Activated CD8-positive, alpha-beta memory T cell treated with anti-CD3 and anti-CD28 coated beads, Interleukin-2, amount 10 ng/mL, durations not matched to agents 7 days and 5 days (primary cell): ENCODE measurements at regions not wholly inside any gene's neighbourhood (a gene's known extent, or its start where the extent isn't known, plus 50 kb on each side); places are given as distances from the start of the nearest gene placed in this dataset.

Experiments used
- ATAC-seq: fragments of 150-1000 bp; cut with Tn5 transposase; one replicate; pipeline ENCODE4 v1.10.0; 2021; ENCODE audit warnings: moderate library complexity
- CTCF ChIA-PET: fragments of 350-600 bp; sonication (Branson Sonifier 250); formaldehyde crosslinking; loops from one replicate; lab custom pipeline; 2021; ENCODE audit warnings: antibody characterized with exemption; lab: Charles Lee
- DNase-seq: peaks from one replicate; pipeline ENCODE4 v3.0.0-alpha.2; 2020
- H3K27ac Mint-ChIP-seq: one replicate; pipeline ENCODE4 v1.8.0; 2021; ENCODE audit warnings: mild to moderate bottlenecking, mixed read lengths
- H3K27me3 Mint-ChIP-seq: one replicate; pipeline ENCODE4 v1.8.0; 2021; ENCODE audit warnings: mixed read lengths
- H3K36me3 Mint-ChIP-seq: one replicate; pipeline ENCODE4 v1.8.0; 2021; ENCODE audit warnings: mild to moderate bottlenecking, mixed read lengths
- H3K4me1 Mint-ChIP-seq: one replicate; pipeline ENCODE4 v1.8.0; 2021; ENCODE audit warnings: mixed read lengths
- H3K4me3 Mint-ChIP-seq: one replicate; pipeline ENCODE4 v1.8.0; 2021; ENCODE audit warnings: mild to moderate bottlenecking, moderate library complexity, mixed read lengths
- H3K9me3 Mint-ChIP-seq: one replicate; pipeline ENCODE4 v1.8.0; 2022; ENCODE audit warnings: low read depth, mixed read lengths

DNA sequence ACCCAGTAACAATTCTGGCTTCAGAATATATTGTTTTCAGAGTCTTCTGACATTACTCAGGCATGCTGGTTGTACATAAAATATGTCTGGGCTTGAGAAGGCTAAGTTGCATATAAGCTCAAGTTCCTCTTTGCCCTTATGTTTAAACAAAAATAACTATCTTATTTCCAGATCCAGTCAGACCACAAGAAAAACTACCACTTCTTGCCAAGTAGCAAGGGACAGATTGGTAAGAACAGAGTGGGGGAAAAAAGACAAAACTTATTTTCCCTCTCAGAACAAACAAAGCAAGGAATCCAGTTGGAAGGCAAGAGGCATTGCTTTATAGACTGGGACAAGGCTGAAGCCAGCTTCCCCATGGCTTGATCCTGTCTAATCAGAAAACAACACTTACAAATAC, 1036.7 kb upstream of the CELF4 start:
- Mint-ChIP-seq H3K4me3 (no peak overlapping the region), H3K27ac (no peak overlapping the region), H3K27me3 (no peaks in the 10 kb centered on the region), H3K36me3 (no peaks in the 10 kb centered on the region), H3K4me1 (no peaks in the 10 kb centered on the region), H3K9me3 (peaks cover 7% of the 10 kb centered on the region)
- CTCF ChIA-PET = no interaction called here
- DNase-seq (no peak), ATAC-seq (no peak)

DNA sequence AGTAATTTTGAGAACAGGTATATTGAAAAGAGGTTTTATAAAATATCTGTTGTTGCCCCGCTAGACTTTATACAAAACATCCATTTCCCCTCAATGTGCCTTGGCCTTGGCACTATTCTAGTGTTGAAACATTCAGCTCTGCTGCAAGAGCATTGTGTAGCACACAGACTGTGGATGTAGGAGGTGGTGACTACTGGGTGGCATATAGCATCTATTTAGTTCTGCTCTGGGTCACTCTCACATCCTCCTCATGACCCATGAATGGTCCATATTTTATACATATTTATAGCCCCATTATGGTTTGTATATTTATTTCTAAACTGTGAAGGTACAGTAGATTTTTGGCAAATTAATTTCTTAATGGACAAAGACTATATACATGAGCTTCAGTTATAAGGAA, 1022.0 kb upstream of the CELF4 start:
- Mint-ChIP-seq H3K4me3 (no peak overlapping the region), H3K27ac (no peak overlapping the region), H3K4me1 (no peaks in the 10 kb centered on the region), H3K36me3 (no peaks in the 10 kb centered on the region), H3K9me3 (peaks cover 2% of the 10 kb centered on the region), H3K27me3 (no peaks in the 10 kb centered on the region)
- ATAC-seq (no peak), DNase-seq (no peak)
- CTCF ChIA-PET = no interaction called here

DNA sequence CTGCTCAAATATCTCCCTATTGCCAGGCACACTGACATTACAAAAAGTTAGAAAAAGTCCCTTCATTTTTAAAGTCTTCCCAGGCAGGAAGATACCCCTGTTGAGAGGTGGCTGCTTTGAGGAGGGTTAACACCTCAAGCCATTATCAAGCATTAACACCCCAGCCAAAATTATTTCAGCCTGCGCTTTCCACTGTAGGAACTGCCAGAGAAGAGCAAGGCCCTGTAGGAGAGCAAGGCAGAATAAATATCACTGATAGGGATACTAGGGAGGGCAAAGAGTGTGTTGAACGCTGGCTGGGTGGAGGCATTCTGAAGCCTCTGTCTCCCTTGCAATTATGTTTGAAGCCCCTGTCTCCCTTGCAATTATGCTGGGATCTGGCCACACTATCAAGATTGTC, 1020.7 kb upstream of the CELF4 start:
- H3K4me1 Mint-ChIP-seq = no peaks in the 10 kb centered on the region
- no peak overlapping the region for H3K27ac Mint-ChIP-seq
- ATAC-seq (no peak), DNase-seq (no peak)
- no peaks in the 10 kb centered on the region for H3K27me3 Mint-ChIP-seq
- H3K9me3 Mint-ChIP-seq = peaks cover 2% of the 10 kb centered on the region
- no peaks in the 10 kb centered on the region for H3K36me3 Mint-ChIP-seq
- H3K4me3 Mint-ChIP-seq = no peak overlapping the region
- CTCF ChIA-PET = no interaction called here

DNA sequence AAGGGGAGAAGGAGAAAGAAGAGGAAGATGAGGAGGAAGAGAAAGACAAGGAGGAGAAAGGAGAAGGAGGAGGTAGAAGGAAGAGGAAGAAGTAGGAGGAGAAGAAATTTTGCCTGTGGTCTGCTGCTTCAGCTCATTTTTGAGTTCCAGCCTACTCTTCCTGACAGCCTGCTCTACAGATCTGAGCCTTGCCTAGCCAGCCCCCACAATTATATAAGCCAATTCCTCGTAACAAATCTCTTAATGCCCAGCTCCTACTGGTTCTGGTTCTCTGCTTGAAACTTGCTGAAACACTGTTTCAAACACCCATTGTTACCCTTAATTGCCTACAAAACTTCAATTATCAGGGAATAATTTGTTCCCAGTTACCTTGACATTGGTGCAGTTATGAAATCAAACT, 1014.2 kb upstream of the CELF4 start:
- no peaks in the 10 kb centered on the region for H3K4me1 Mint-ChIP-seq
- no peak for ATAC-seq
- no peak overlapping the region for H3K27ac Mint-ChIP-seq
- peaks cover 2% of the 10 kb centered on the region for H3K9me3 Mint-ChIP-seq
- H3K36me3 Mint-ChIP-seq = no peaks in the 10 kb centered on the region
- CTCF ChIA-PET = no interaction called here
- no peak for DNase-seq
- H3K27me3 Mint-ChIP-seq = no peaks in the 10 kb centered on the region
- no peak overlapping the region for H3K4me3 Mint-ChIP-seq

DNA sequence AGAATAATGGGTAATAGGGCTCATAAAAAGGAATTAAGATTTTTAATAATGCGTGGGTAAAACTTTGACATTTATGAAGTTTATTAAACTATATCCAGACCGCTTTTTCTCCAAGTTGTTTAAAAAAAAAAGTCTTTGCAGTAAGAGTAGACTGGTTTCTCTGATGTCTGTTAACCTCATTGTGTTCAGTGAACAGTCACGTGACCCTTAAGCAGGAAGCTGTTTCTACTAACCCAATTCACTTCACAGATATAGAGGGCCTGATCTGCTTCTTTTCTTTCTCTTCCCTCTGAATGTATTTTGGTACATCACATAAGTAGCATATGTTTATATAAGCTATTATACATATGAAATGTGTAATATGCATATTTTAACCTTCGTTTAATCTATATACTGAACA, 1011.3 kb upstream of the CELF4 start:
- no peak overlapping the region for H3K4me3 Mint-ChIP-seq
- ATAC-seq (no peak), DNase-seq (no peak)
- H3K9me3 Mint-ChIP-seq = peaks cover 2% of the 10 kb centered on the region
- no peaks in the 10 kb centered on the region for H3K27me3 Mint-ChIP-seq
- H3K36me3 Mint-ChIP-seq = no peaks in the 10 kb centered on the region
- H3K27ac Mint-ChIP-seq = no peak overlapping the region
- CTCF ChIA-PET = no interaction called here
- no peaks in the 10 kb centered on the region for H3K4me1 Mint-ChIP-seq

DNA sequence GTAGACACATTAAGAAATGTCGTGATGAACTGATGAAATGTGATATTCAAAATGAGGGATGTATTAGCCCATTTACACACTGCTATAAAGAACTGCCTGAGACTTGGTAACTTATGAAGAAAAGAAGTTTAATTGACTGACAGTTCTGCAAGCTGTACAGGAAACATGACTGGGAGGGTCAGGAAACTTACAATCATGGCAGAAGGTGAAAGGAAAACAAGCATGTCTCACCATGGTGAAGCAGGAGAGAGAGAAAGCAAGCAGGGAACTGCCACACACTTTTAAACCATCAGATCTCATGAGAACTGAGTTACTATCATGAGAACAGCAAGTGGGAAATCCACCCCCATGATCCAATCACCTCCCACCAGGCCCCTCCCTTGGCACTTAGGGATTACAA, 1010.8 kb upstream of the CELF4 start:
- peaks cover 2% of the 10 kb centered on the region for H3K9me3 Mint-ChIP-seq
- no peaks in the 10 kb centered on the region for H3K36me3 Mint-ChIP-seq
- no peak overlapping the region for H3K27ac Mint-ChIP-seq
- ATAC-seq = no peak
- no peak for DNase-seq
- CTCF ChIA-PET = no interaction called here
- H3K4me1 Mint-ChIP-seq = no peaks in the 10 kb centered on the region
- no peak overlapping the region for H3K4me3 Mint-ChIP-seq
- H3K27me3 Mint-ChIP-seq = no peaks in the 10 kb centered on the region

DNA sequence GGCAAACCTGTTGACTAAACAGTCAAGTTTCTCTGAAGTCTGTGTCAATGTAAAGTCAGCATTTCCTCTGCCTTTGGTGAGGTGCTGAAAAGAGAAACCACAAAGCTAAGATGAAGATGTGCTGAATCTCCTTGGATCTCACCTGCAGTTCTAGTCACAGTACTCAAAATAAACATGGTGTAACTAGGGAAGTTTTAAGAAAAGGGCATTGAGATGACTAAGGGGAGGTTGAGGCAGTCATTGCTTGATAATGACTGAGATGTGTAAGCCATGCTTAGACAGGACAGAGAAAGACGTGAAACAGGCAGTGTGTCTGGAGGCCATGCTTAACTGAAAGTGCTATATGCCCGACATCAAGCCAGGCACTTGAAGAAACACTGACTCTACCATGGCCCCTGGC, 1010.0 kb upstream of the CELF4 start:
- no peak for DNase-seq
- ATAC-seq = no peak
- Mint-ChIP-seq H3K4me1 (no peaks in the 10 kb centered on the region), H3K4me3 (no peak overlapping the region), H3K36me3 (no peaks in the 10 kb centered on the region), H3K27me3 (no peaks in the 10 kb centered on the region), H3K9me3 (peaks cover 2% of the 10 kb centered on the region), H3K27ac (no peak overlapping the region)
- CTCF ChIA-PET = no interaction called here

DNA sequence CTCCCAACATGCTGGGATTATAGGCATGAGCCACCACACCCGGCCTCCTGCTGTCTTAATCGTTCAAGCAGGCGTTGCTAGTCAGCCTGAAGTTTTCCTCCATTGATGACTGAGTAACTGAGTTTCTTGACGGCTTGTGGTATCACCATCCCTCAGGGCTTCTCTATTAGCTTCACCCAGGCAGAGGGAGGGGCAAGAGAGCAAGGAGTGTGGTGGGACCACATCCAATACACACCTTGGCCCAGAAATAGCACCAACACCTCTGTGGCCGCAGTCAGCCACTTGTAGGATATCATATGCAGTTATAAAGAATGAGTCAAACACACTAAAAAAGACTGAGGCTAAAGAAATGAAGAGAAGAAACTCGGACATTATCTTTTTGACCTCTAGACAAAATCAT, 1009.4 kb upstream of the CELF4 start:
- DNase-seq = no peak
- no peak overlapping the region for H3K4me3 Mint-ChIP-seq
- CTCF ChIA-PET = no interaction called here
- no peaks in the 10 kb centered on the region for H3K4me1 Mint-ChIP-seq
- H3K27ac Mint-ChIP-seq = no peak overlapping the region
- no peaks in the 10 kb centered on the region for H3K27me3 Mint-ChIP-seq
- no peaks in the 10 kb centered on the region for H3K36me3 Mint-ChIP-seq
- no peak for ATAC-seq
- H3K9me3 Mint-ChIP-seq = peaks cover 2% of the 10 kb centered on the region

DNA sequence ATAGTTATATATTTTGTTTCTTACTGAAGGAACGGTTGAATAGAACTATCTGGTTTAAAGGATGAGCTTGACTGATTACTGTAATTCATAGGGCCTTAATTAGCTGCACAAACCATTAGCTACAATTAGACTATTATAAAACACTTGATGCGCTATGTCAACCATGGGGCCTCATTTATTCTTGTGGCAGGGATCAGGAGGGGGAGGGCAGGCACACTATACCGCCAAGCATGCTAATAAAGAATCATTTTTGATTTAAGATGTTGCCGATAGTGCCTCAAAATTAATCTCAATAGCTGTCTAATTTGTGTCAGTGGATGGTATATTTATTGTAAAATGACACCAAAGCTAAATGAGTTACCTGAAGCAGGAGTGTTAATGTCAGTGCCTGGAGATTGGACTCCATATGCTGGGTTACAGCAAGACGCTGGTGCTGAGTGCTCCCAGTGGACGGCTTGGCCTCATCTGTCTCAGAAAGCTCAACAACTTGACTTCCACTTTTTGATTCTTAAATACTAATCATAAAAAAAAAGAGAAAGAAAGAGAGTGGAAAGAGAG, 1007.0 kb upstream of the CELF4 start:
- no peak for DNase-seq
- no peaks in the 10 kb centered on the region for H3K36me3 Mint-ChIP-seq

DNA sequence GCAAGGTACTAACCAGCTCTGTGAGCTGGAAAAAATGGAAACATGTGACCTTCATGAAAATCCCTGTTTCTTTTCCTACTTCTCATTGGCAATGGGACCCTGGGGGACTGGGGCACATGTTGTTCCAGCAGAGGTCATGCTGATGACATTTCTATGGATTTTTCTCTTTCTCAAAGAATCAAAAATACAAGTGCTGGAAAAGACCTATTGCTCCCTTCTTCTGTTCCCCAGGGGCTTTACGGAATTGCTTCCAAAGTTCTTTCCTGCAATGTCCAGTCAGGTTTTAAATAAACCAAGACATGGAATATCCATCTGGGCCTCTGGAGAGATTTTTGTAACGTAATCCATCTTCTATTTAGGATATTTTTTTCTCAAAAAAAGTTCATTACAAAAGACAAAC, 1006.1 kb upstream of the CELF4 start:
- Mint-ChIP-seq H3K27me3 (no peaks in the 10 kb centered on the region), H3K9me3 (peaks cover 5% of the 10 kb centered on the region), H3K36me3 (no peaks in the 10 kb centered on the region), H3K27ac (no peak overlapping the region), H3K4me1 (no peaks in the 10 kb centered on the region), H3K4me3 (no peak overlapping the region)
- DNase-seq = no peak
- CTCF ChIA-PET = no interaction called here
- no peak for ATAC-seq

More for the DNA sequence above, 1007.0 kb upstream of the CELF4 start:
- Mint-ChIP-seq H3K4me3 (no peak overlapping the region), H3K27ac (no peak overlapping the region), H3K4me1 (no peaks in the 10 kb centered on the region), H3K27me3 (no peaks in the 10 kb centered on the region), H3K9me3 (peaks cover 2% of the 10 kb centered on the region)
- ATAC-seq = no peak
- CTCF ChIA-PET = no interaction called here

DNA sequence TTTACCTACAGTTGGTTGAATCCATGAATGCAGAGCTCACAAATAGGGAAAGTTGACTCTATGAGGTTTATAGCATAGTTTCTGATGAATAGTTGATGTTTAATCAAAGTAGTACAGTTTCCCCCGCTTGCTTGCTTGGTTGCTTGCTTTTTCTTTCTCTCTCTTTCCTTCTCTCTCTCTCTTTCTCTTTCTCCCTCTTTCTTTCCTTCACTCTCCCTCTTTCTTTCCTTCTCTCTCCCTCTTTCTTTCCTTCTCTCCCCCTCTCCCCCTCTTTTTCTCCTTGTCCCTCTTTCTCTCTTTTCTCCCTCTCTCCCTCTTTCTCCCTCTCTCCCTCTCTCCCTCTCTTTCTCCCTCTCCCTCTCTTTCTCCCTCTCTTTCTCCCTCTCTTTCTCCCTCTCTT, 999.9 kb upstream of the CELF4 start:
- ATAC-seq = no peak
- no peak overlapping the region for H3K4me3 Mint-ChIP-seq
- H3K27me3 Mint-ChIP-seq = no peaks in the 10 kb centered on the region
- no peaks in the 10 kb centered on the region for H3K36me3 Mint-ChIP-seq
- DNase-seq = no peak
- CTCF ChIA-PET = no interaction called here
- no peak overlapping the region for H3K27ac Mint-ChIP-seq
- peaks cover 6% of the 10 kb centered on the region for H3K9me3 Mint-ChIP-seq
- no peaks in the 10 kb centered on the region for H3K4me1 Mint-ChIP-seq

DNA sequence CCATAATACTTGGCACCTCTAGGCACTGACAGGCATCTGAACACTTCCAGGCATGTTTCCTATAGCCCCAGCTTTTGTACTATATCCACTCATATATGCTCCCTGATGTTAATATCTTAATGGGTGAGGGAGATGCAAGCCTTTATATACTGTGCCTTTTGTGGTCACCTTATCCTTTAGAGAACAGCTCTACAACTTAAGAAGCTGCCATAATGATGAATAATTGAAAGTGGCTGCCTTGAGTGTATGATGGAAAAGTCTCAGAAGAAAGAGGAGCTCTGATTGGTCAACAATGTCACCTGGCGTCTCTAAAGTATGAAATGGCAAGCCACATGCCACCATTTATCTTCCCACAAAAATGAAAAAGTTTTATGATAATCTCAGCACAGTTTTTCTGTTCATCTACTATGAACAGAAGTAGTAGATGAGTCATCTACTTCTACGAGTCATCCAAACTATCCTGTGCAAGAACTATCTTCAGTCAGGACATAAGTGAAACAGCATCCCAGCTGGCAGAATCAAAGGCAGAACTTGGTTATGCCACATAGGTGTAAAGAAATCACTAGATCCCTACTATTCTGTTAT, 997.9 kb upstream of the CELF4 start:
- DNase-seq (no peak), ATAC-seq (no peak)
- Mint-ChIP-seq H3K36me3 (no peaks in the 10 kb centered on the region), H3K4me3 (no peak overlapping the region), H3K4me1 (no peaks in the 10 kb centered on the region), H3K27me3 (no peaks in the 10 kb centered on the region), H3K9me3 (peaks cover 6% of the 10 kb centered on the region), H3K27ac (no peak overlapping the region)
- CTCF ChIA-PET = no interaction called here

DNA sequence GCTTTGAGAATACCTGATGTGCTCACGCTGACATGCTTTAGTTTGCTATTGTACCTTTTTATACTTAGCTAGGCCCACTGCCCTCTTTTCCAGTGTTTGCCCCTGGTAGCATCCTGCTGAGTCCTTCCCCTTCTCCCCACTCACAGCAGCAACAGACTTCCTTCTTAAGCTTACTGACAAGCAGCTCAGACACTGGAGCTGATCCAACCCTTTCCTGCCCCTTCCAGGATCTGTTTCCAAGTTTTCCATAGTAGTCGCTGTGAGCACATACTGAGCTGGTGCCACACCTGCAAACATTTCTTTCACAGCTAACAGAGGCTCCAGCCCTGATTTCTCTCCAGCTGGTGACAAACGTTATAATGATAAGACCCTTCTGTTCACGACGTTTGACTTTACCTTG, 991.4 kb upstream of the CELF4 start:
- H3K4me3 Mint-ChIP-seq = no peak overlapping the region
- no peaks in the 10 kb centered on the region for H3K27me3 Mint-ChIP-seq
- H3K27ac Mint-ChIP-seq = no peak overlapping the region
- no peaks in the 10 kb centered on the region for H3K4me1 Mint-ChIP-seq
- H3K9me3 Mint-ChIP-seq = peaks cover 8% of the 10 kb centered on the region
- ATAC-seq (no peak), DNase-seq (no peak)
- CTCF ChIA-PET = no interaction called here
- H3K36me3 Mint-ChIP-seq = no peaks in the 10 kb centered on the region

DNA sequence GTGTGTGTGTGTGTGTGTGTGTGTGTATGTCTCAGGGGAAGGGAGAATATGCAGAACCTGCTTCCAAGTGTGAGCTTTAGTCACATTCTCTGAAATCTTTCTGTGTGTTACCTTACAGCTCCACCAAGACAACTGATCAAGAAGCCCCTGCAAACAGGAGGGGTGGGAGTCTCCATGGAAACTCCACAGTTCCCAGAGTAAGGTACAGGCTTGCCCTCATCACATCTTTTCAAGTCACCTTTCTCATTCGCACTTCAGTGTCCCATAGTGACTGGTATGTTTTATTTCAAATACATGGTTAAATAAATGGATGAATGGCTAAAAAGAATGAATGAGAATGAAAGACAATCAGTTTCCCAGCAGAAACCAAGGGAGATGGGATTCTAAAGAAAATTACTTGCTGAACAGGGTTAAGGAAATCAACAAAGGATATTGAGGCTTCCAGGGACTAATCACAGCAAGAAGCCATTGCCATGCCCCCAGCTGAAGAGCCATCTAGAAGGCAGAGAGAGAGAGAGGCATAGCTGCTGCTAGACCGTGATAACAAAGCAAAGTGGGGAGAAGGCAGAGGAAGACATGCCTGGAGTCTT, 987.2 kb upstream of the CELF4 start:
- Mint-ChIP-seq H3K36me3 (no peaks in the 10 kb centered on the region), H3K9me3 (peaks cover 11% of the 10 kb centered on the region), H3K4me3 (no peak overlapping the region), H3K27me3 (no peaks in the 10 kb centered on the region), H3K27ac (no peak overlapping the region), H3K4me1 (no peaks in the 10 kb centered on the region)
- DNase-seq (no peak), ATAC-seq (no peak)
- CTCF ChIA-PET = no interaction called here
